ENCODE measurements at regions not wholly inside any gene's neighbourhood (a gene's known extent, or its start where the extent isn't known, plus 50 kb on each side); places are given as distances from the start of the nearest gene placed in this dataset.

GRCh38 chr2:176482107-176482506, 212.9 kb downstream of the MTX2 start:
- Mint-ChIP-seq H3K9me3 (no peaks in the 10 kb centered on the region), H3K27ac (no peak overlapping the region), H3K4me1 (no peaks in the 10 kb centered on the region), H3K36me3 (no peaks in the 10 kb centered on the region), H3K4me3 (no peak overlapping the region), H3K27me3 (ENCODE audit: low read depth) (peaks cover 63% of the 10 kb centered on the region)
- DNase-seq (ENCODE audit: low spot score in 2 of 2, unreplicated experiment in 2 of 2), result no peak
- TF ChIP-seq CTCF (IDR thresholded peaks at IDR 0.05; ENCODE audit: unreplicated experiment), result no peak

- Mint-ChIP-seq H3K27me3 (ENCODE audit: low read depth) (peaks cover 63% of the 10 kb centered on the region), H3K27ac (no peak overlapping the region), H3K4me3 (no peak overlapping the region), H3K36me3 (no peaks in the 10 kb centered on the region), H3K4me1 (no peaks in the 10 kb centered on the region), H3K9me3 (no peaks in the 10 kb centered on the region)
- DNase-seq (ENCODE audit: low spot score in 2 of 2, unreplicated experiment in 2 of 2), result no peak
- TF ChIP-seq CTCF (IDR thresholded peaks at IDR 0.05; ENCODE audit: unreplicated experiment), result no peak
Observed at GRCh38 chr2:176483476-176483875, 214.2 kb downstream of the MTX2 start.

GRCh38 chr2:176483901-176484568, 214.8 kb downstream of the MTX2 start:
- Mint-ChIP-seq H3K27me3 (ENCODE audit: low read depth) (peaks cover 67% of the 10 kb centered on the region), H3K4me3 (no peak overlapping the region), H3K9me3 (no peaks in the 10 kb centered on the region), H3K36me3 (no peaks in the 10 kb centered on the region), H3K4me1 (no peaks in the 10 kb centered on the region), H3K27ac (no peak overlapping the region)
- DNase-seq (ENCODE audit: low spot score in 2 of 2, unreplicated experiment in 2 of 2), result no peak
- TF ChIP-seq CTCF (IDR thresholded peaks at IDR 0.05; ENCODE audit: unreplicated experiment), result no peak

GRCh38 chr2:176484838-176485237, 215.6 kb downstream of the MTX2 start:
- H3K27me3 Mint-ChIP-seq (ENCODE audit: low read depth), result peaks cover 68% of the 10 kb centered on the region
- TF ChIP-seq CTCF (IDR thresholded peaks at IDR 0.05; ENCODE audit: unreplicated experiment), result no peak
- no peaks in the 10 kb centered on the region for H3K9me3 Mint-ChIP-seq
- H3K4me3 Mint-ChIP-seq, result no peak overlapping the region
- no peak for DNase-seq (ENCODE audit: low spot score in 2 of 2, unreplicated experiment in 2 of 2)
- H3K36me3 Mint-ChIP-seq, result no peaks in the 10 kb centered on the region
- peaks cover 3% of the 10 kb centered on the region for H3K4me1 Mint-ChIP-seq
- no peak overlapping the region for H3K27ac Mint-ChIP-seq

- DNase-seq (ENCODE audit: low spot score in 2 of 2, unreplicated experiment in 2 of 2), result no peak
- Mint-ChIP-seq H3K9me3 (no peaks in the 10 kb centered on the region), H3K27me3 (ENCODE audit: low read depth) (peaks cover 39% of the 10 kb centered on the region), H3K27ac (no peak overlapping the region), H3K4me3 (no peak overlapping the region), H3K4me1 (peaks cover 19% of the 10 kb centered on the region), H3K36me3 (no peaks in the 10 kb centered on the region)
- TF ChIP-seq CTCF (IDR thresholded peaks at IDR 0.05; ENCODE audit: unreplicated experiment), result no peak
Observed at GRCh38 chr2:176488431-176488830, 219.2 kb downstream of the MTX2 start.
